Dermis blood vessel endothelial cell (primary cell): ENCODE measurements at regions not wholly inside any gene's neighbourhood (a gene's known extent, or its start where the extent isn't known, plus 50 kb on each side); places are given as distances from the start of the nearest gene placed in this dataset.
A peak's percentile ranks its signal among the peaks of the same experiment; 100 is the strongest.

Experiments used
- DNase-seq: peaks from one replicate; pipeline ENCODE4 v3.0.0; 2010

- no peak for DNase-seq
Measured at GRCh38 chr2:177029075-177029474, 183.5 kb upstream of the HNRNPA3 start.

GRCh38 chr2:177029501-177029900, 183.1 kb upstream of the HNRNPA3 start:
- DNase-seq, result no peak

- no peak for DNase-seq
Measured at GRCh38 chr2:177029901-177030300, 182.7 kb upstream of the HNRNPA3 start.

- no peak for DNase-seq
Measured at GRCh38 chr2:177030451-177031105, 182.0 kb upstream of the HNRNPA3 start.

GRCh38 chr2:177031438-177032180, 181.0 kb upstream of the HNRNPA3 start:
- no peak for DNase-seq

GRCh38 chr2:177036747-177037146, 175.8 kb upstream of the HNRNPA3 start:
- DNase-seq, result no peak

- DNase-seq, result no peak
Measured at GRCh38 chr2:177037569-177037968, 175.0 kb upstream of the HNRNPA3 start.

GRCh38 chr2:177038787-177039484, 173.7 kb upstream of the HNRNPA3 start:
- DNase-seq, result no peak

- no peak for DNase-seq
Measured at GRCh38 chr2:177042311-177042710, 170.3 kb upstream of the HNRNPA3 start.

- no peak for DNase-seq
Measured at GRCh38 chr2:177044671-177045070, 167.9 kb upstream of the HNRNPA3 start.

- no peak for DNase-seq
Measured at GRCh38 chr2:177048981-177049380, 163.6 kb upstream of the HNRNPA3 start.

GRCh38 chr2:177051278-177051677, 161.3 kb upstream of the HNRNPA3 start:
- no peak for DNase-seq

GRCh38 chr2:177052471-177052870, 160.1 kb upstream of the HNRNPA3 start:
- DNase-seq, result no peak

- no peak for DNase-seq
Measured at GRCh38 chr2:177053038-177053437, 159.6 kb upstream of the HNRNPA3 start.

GRCh38 chr2:177053716-177054115, 158.9 kb upstream of the HNRNPA3 start:
- DNase-seq, result no peak

GRCh38 chr2:177056481-177056929, 156.1 kb upstream of the HNRNPA3 start:
- DNase-seq, result peak; percentile 10

GRCh38 chr2:177058747-177059146, 153.8 kb upstream of the HNRNPA3 start:
- DNase-seq, result no peak

- no peak for DNase-seq
Measured at GRCh38 chr2:177059293-177059692, 153.3 kb upstream of the HNRNPA3 start.

GRCh38 chr2:177063331-177063730, 149.3 kb upstream of the HNRNPA3 start:
- DNase-seq, result no peak

GRCh38 chr2:177064422-177064821, 148.2 kb upstream of the HNRNPA3 start:
- no peak for DNase-seq

- DNase-seq, result no peak
Measured at GRCh38 chr2:177068967-177069366, 143.6 kb upstream of the HNRNPA3 start.

GRCh38 chr2:177072090-177072489, 140.5 kb upstream of the HNRNPA3 start:
- DNase-seq, result no peak

- no peak for DNase-seq
Measured at GRCh38 chr2:177073611-177074010, 139.0 kb upstream of the HNRNPA3 start.
